Heart left ventricle (tissue), 13 donors: ENCODE measurements at regions not wholly inside any gene's neighbourhood (a gene's known extent, or its start where the extent isn't known, plus 50 kb on each side); places are given as distances from the start of the nearest gene placed in this dataset.

Experiments used
- CTCF ChIP-seq, 12 donors: fragments of 200-600 bp; sonication (generic) in 4 of 12; IDR thresholded peaks; one replicate each; pipeline versions ENCODE4 v1.5.0 to v1.8.0; 2018 to 2022; ENCODE audit warnings: antibody characterized with exemption in 12 of 12, mild to moderate bottlenecking in 5 of 12
- POLR2A ChIP-seq, 2 donors: fragments of 450-650 bp; IDR thresholded peaks; one replicate each; pipeline ENCODE4 v1.6.1; 2017; ENCODE audit warnings: antibody characterized with exemption in 2 of 2, mild to moderate bottlenecking in 2 of 2, moderate library complexity in 2 of 2
- donor health status: ischemic (EF 13 %, LVEDD 7.1; RV severe dilation, severe dysfunction).
- donor health status: DM: no; HTN: yes; CAD: no.
- donor health status: DM: no; HTN: no; CAD: no.
- donor health status: ischemic (EF 25% LVEDD 6.9; RV normal size, moderate dysfunction).
- donor health status: ischemic (EF 25% LVEDD 5.7; RV mildly dilated, moderate dysfunction).
- donor health status: ischemic (EF 35%, LVEDD 5.7; RV mildly dilated, moderate dysfunction).
- donor health status: nonischemic (EF 11% LVEDD 7.7; RV severe dilation, severe dysfunction).
- donor health status: DM: yes; HTN: yes; CAD: no.
- donor health status: PGD.
- donor health status: ischemic (EF 29% LVEDD 5.4; RV normal size, mild dysfunction).
- donor health status: nonischemic (EF 23%, LVEDD 6.1; RV moderate dilation, normal function).

- TF ChIP-seq POLR2A (IDR thresholded peaks at IDR 0.05) (no peak), CTCF (IDR thresholded peaks at IDR 0.05) (no peak)
Measured at GRCh38 chr11:27914080-27914479, 193.9 kb downstream of the KIF18A start.
